ENCODE measurements at regions not wholly inside any gene's neighbourhood (a gene's known extent, or its start where the extent isn't known, plus 50 kb on each side); places are given as distances from the start of the nearest gene placed in this dataset.
"Not testable (repeated sequence)": the region's sequence is repeated elsewhere in the genome, so short reads cannot be mapped to it uniquely, and the experiment has no call there.

DNA sequence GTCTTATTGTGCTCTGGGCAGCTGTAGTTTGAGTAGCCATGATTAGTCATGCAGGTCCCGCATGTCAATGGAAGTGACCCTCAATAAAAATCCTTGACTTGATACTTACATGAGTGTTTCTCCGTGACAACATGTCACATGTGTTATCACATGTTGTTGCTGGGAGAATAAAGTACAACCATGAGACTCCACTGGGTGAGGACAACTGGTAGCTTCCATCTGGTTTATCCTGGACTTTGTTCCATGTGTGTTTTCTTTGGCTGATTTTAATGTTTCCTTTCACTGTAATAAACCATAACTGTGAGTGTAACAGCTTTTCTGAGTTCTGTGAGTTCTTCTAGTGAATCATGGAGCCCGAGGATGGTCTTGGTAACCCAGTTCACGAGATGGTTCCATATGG is 63.1 kb upstream of the NDN start:
- DNase-seq (ENCODE audit: low read depth), result no peak

DNA sequence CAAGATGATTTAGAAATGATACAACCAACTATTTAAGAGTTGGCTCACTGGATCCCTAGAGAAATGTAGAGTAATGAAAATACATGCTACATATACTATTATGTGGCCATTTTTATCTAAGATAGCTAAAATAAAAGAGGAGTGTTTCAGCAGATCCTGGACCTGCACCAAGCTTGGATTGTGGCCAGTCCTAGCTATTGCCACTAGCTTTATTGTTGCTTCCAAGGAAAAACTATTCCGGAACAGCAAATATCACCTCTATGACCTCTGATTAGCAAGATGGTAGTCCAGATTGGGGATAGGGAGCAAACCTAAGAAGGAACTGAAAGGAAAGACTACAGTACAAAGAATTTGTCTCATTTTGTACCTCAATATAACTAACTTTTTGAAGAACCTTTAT is 63.7 kb upstream of the NDN start:
- DNase-seq (ENCODE audit: low read depth), result no peak

DNA sequence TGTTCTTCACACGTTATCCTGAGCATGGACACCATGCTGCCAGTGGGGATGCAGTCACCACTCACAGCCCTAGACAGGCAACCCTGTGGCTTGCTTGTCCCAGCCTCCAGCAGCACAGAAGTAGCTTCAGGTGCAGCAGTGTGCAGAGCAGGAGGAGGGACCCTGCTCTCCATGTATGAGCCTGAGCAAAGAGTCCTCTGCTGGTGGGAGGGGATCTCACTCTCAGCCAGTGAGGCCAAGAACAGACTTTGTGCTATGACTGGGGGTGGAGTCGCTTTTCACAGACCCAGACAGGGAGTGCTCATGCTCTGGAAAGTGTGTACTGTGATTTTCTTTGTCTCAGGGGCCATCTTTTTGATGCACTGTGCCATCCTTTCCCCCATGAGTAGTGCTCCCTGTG is 66.1 kb upstream of the NDN start:
- DNase-seq (ENCODE audit: low read depth), result no peak

DNA sequence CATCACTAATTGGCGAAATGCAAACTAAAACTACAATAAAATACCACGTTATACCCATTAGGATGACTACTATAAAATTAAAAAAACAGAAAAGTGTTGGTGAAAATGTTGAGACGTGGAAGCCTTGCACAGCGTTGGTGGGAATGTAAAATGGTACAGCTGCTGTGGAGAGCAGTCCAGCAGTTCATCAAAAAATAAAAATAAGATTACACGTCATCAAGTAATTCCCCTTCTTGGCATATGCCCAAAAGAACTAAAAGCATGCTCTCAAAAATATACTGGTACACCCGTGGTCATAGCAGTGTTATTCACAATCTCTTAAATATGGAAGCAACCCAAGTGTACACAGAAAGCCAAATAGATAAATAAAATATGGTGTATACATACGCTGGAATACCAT is 71.8 kb upstream of the NDN start:
- DNase-seq (ENCODE audit: low read depth), result no peak

DNA sequence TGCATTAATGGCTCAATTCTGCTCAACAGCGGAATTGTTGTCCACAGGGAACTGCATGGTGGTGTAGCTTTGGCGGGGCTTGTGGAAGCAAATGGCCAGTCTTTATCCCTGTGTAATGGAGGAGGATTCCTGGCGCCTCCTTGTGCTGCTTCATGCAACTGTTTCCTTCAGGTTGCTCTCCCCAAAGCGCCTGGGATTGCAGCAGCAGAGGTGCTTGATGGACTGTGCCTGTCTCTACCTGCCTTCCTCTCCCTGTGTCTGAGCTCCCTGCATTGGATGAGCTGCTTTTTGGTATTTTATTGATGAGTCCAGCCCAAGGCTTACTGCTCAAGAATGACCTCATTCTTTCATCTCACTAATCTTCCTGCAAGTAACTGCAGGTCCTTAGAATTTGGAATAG is 72.9 kb upstream of the NDN start:
- no peak for DNase-seq (ENCODE audit: low read depth)

DNA sequence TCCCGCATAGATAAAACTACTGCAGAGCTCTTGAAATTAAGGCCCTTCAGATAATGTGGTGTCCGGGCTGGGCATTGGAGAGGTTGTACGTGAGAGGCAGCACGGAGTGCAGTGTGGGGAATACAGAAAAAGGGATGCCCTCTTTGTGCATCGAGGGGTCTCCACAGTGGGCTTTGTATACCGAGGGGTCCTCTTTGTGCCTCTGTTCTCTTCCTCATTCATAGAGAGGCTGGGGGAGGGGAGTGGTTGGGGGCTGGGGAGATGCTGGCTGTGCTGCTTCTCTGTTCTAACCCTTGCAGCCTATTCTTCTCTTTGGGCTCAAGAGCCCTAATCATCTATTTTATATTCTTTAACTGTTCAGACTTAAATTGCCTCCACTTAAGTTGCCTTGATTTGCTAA is 74.3 kb upstream of the NDN start:
- no peak for DNase-seq (ENCODE audit: low read depth)

DNA sequence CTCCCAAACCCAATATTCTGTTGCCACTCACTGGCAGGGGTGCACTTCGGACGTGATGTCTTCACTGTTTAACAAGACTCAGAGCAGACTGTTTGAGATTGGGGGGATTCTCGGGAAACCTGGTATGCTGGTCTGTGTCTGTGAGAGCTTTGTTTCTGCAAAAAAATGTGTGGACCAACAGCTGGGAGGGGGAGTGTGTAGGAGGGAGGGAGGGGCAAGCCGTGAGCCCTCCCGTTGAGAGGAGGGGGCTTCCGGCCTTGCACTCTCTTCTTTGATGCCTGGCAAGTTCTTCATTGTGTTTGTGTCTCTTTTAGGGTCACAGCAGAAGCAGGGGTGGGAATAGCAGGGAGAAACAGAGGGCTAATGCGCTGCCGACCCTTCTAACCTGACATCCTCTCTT is 74.9 kb upstream of the NDN start:
- no peak for DNase-seq (ENCODE audit: low read depth)

DNA sequence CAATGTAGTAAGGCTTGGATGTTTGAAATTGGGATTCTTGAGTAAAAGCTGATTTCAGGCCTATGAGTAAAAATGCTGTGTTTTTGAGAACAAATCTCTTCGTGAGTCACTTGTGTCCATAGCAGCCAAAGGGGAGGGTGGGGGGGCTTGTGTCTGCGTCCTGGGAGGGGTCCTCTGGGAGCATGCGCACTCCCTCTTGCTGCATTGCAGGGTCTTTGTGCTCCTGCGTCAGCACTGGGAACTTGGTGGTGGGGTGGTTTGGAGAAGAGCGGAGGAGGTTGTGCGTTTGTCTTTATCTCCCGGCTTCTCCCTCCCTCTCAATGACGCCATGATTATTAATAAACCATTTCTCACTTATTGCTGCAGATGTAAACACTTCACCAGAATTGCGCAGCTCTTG is 75.9 kb upstream of the NDN start:
- no peak for DNase-seq (ENCODE audit: low read depth)

DNA sequence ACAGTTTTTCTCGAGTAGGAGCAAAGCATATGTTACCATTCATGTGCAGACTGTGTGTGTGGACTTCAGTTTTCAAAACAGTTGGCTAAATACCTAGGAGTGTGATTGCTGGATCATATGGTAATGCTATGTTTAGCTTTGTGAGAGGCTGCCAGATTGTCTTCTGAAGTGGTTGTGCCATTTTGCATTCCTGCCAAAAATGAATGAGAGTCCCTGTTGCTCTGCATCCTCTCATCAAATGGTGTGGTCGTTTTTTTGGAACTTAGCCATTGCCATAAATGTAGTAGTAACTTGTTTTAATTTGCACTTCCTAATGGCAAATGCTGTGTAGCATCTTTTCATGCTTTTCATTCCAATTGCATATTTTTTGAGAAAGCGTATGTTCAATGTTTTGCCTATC is 77.2 kb upstream of the NDN start:
- no peak for DNase-seq (ENCODE audit: low read depth)

DNA sequence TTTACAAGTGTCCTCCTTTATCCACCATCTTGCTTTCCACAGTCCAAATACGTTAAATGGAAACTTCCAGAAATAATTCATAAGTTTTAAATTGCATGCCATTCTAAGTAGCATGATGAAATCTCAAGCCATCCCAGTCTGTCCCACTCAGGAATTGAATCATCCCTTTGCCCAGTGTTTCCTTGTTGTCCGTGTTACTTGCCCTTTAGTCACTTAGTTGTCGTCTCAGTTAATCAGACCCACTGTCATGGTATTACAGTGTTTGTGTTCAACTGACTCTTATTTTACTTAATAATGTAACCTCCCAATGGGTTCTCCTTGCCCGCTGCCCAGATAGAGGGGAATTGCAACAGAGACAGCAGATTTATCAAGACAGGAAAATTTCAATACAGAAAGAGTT is 77.6 kb upstream of the NDN start:
- no peak for DNase-seq (ENCODE audit: low read depth)

DNA sequence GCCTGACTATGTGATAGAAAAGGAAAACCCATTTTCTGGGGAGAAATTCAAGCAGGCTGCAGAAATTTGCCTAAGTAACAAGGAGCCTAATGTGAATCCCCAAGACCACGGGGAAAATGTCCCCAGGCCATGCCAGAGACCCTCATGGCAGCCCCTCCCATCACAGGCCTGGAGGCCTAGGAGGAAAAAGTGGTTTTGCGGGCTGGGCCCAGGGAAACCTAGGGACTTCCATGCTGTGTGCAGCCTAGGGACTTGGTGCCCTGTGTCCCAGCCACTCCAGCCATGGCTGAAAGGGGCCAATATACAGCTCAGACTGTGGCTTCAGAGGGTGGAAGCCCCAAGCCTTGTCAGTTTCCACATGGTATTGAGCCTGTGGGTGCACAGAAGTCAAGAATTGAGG is 79.7 kb upstream of the NDN start:
- DNase-seq (ENCODE audit: low read depth), result not testable (repeated sequence)

DNA sequence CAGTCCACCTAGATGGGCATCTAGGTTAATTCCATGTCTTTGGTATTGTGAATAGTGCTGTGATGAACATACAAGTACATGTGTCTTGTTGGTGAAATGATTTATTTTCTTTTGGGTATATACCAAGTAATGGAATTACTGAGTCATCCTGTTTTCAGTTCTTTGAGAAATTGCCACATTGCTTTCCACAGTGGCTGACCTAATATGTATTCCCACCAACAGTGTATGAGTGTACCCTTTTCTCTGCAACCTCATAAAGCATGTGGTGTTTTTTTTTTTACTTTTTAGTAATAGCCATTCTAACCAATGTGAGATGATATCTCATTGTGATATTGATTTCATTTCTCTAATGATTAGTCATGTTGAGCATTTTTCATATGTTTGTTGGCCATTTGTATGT is 86.0 kb upstream of the NDN start:
- DNase-seq (ENCODE audit: low read depth), result no peak

DNA sequence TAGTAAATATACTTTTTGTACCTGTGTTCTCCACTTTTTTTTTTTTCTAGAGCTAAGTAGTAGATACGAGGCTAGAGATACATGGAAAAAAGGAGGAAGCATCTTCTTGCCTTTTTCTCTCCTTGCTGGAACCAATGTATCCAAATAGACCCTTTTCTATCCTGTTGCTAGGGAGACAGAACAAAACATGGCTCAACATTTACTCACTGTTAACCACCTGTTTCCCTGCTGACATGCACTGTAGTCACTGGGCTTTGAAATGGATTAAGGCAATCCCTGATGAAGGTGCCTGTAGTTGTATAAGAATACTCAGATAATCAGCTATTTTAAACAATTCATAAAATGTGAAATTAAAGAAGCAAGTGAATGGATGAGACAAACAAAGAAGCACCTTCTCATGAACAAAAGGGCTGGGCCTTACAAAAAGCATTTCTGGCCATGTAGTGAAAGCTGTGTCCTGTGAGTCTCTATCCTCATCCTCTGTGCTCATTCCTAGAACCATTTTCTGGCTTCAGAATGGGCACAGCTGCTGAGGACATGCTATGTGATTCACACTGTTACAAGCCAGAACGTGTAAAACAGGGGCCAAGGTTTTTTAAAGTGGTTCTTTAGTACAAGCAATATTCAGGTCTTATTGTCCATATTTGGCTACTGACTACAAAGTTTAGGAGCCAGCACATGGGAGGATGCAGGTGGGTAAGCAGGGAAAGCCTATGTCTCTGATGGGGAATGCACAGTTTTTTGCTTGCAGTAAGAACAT is 100.4 kb upstream of the NDN start:
- no peak for DNase-seq (ENCODE audit: low read depth)

DNA sequence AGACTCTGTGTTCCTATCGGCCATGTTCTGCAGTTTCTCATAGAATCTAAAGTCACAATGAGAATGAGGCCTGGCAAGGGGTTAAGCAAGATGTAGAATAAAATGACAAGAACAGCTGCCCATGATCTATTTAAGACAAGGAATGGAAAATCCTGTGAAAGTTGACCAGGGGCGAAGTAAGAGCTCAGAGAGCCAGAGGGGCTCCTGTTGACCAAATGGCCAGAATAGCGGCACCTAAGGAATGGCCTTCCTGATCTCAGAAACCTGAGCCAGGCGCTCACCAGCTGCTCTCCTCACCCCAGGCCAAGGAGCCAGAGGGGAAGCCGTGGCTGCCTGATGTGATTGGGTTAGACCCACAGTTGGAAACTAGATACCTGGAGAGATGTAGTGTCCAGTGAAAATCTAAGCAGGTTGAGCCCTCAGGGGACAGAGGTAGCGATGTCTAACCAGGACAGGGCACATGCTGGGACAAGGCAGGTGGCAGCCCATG is 106.1 kb upstream of the NDN start:
- DNase-seq (ENCODE audit: low read depth), result no peak

DNA sequence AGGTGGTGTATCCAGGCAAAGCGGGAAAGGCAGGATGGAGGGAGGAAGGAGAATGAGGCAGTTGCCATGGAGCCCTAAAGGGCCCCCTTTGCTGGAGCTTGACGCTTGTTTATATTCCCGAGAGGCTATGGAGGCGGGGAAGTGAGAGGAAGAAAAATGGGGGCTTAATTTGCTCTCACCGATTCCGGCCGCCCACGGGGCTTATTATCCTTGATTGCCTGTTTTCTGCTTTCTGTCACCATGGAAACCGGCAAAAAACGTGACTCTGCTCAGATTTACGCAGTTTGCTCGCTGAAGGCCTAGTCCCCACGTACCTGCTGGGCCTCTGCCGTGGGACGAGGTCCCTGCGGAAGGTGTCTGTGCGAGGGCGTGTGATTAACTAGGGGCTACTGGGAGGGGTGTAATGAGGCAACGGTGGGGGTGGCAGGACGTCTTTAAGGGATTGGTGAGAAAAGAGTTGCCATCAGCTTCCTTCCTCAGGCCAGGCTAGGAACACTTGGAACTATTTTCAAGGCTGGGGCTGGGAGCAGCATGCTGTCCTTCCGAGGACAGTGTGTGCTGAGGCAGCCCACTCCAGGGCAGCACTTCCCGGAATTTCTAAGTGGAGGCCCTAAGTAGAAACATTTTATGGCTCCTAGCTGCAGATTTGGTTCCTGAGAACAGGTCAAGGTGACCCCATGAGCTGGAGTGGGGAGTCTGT is 110.8 kb upstream of the NDN start:
- DNase-seq (ENCODE audit: low read depth), result no peak

DNA sequence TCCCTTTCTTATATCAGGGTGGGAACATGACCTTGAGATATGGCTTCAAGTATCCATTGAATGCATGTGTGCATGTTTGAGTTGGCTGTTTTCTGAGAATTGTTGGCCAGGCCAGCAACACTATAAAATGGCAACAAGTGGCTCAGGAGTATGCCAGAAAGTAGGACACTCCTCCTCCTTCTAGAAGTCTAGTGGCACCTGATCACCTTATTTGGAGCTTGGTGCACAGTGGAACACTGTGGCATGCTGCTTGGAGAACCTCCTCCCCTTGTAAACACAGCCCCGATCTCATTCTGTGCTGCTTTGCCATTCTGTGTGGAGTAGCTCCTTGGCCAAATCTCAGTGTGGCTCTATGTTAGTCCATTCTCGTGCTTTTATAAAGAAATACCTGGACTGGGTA is 114.8 kb upstream of the NDN start:
- DNase-seq (ENCODE audit: low read depth), result no peak

DNA sequence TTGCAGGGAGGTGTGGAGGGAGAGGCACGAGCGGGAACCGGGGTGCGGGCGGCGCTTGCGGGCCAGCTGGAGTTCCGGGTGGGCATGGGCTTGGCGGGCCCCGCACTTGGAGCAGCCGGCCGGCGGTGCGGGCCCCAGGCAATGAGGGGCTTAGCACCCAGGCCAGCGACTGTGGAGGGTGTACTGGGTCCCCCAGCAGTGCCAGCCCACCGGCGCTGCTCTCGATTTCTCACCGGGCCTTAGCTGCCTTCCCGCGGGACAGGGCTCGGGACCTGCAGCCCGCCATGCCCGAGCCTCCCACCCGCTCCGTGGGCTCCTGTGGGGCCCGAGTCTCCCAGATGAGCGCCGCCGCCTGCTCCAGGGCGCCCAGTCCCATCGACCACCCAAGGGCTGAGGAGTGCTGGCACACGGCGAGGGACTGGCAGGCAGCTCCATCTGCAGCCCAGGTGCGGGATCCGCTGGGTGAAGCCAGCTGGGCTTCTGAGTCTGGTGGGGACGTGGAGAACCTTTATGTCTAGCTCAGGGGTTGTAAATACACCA is 115.9 kb upstream of the NDN start:
- not testable (repeated sequence) for DNase-seq (ENCODE audit: low read depth)

DNA sequence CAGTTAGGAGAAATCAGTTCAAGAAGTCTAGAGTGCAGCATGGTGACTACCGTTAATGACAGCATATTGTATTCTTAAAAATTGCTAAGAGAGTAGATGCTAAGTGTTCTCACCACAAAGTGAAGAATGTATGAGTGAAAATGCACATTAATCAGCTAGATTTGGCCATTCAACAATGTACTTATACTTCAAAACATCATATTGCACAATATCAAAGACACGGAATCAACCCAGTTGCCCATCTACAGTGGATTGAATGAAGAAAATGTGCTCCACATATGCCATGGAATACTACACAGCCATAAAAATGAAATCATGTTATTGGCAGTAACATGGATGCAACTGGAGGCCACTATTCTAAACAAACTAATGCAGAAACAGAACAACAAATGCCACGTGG is 119.9 kb upstream of the NDN start:
- no peak for DNase-seq (ENCODE audit: low read depth)

DNA sequence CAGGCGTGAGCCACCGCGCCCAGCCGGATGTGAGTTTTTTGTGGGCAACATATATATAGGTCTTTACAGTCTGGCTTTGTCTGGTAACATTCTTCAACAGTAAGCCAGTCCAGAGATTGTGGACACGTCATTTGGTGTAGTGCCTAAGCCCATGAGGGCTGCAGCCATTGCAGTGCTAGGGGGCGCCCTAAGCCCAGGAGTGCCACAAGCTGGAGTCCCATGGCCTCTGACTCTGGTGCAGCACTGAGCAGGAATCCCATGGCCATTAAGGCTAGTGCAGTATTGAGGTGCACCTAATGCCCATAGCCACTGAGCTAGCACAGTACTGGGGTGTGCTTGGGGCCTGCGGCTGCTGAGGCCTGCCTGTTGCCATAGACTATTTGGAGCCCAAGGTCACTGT is 136.4 kb upstream of the NDN start:
- no peak for DNase-seq (ENCODE audit: low read depth)

DNA sequence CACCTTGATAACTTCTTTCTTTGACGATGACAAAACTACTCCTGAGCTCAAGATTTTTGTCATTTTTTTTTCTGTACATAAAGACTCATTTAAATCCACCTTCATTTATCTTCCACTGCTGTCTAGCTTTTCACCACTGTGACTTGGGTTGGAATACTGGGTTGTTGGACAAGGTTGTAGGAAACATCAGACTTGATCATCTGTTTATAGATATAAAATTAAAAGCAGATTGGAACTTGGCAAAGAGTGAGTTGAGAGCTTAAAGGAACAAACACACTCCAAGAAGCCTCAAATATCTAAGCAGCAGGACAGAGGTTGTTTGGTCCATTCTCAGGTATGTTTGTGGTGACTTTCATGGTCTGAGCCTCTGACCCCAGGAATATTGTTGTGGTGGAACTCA is 141.7 kb upstream of the NDN start:
- no peak for DNase-seq (ENCODE audit: low read depth)

DNA sequence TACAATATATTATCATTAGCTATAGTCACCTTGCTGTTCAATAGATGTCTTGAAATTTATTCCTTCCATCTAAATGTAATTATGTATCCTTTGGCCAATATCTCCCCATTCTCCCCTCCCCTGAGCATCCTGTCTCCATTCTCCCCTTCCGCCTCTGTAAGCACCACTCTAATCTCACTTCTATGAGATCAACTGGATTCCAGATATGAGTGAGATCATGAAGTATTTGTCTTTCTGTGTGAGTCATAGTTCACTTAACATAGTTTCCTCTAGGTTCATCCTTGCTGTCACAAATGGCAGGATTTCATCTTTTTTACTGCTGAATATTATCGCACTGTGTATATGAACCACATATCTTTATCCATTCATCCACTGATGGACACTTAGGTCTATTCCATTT is 148.8 kb upstream of the NDN start:
- DNase-seq (ENCODE audit: low read depth), result no peak

DNA sequence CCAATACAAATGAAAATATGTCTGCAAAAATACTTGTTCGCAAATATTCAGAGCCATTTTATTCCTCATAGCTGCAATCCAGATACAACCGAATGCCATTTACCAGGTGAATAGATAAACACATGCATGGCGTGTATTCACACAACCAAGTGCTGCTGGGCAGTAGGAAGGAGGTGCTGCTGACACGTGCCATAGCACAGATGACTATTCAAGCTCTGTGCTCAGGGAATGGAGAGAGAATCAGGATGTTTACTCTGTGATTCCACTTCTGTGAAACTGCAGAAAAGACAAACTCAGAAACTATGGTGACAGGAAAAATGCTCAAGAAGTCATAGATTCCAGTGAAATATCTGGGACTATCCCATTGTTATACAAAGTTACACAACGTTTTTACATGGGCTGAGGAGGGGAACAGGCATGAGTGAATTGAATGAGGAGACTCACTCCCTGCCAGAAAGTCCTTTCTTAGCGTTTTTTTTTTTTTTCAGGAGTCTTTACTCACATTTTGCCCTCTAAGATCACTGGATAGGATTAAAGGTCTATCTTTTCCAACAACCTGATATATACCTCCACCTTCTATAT is 152.9 kb upstream of the NDN start:
- no peak for DNase-seq (ENCODE audit: low read depth)

DNA sequence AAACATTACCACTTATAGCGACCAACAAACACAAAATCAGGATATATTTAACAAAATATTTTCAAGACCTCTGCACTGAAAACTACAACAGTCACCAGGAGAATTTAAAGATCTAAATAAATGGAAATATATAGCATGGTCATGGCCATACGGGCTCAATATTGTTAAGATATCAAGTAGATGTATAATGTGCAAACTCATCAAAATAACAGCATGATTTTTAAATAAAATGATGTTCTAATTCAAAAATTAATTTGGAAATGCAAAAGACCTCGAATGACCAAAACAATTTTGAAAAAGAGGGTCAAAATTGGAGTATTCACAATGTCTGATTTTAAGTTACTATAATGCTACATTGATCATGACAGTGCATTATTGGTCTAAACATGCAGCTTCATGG is 159.1 kb upstream of the NDN start:
- no peak for DNase-seq (ENCODE audit: low read depth)
